ENCODE measurements at regions not wholly inside any gene's neighbourhood (a gene's known extent, or its start where the extent isn't known, plus 50 kb on each side); places are given as distances from the start of the nearest gene placed in this dataset.

- no peak for DNase-seq
Observed at GRCh38 chr10:4083509-4084003, 298.5 kb upstream of the KLF6 start.

- no peak for DNase-seq
Observed at GRCh38 chr10:4082861-4083260, 297.9 kb upstream of the KLF6 start.

- no peak for DNase-seq
Observed at GRCh38 chr10:4081685-4082111, 296.7 kb upstream of the KLF6 start.

GRCh38 chr10:4080225-4080805 lies 295.3 kb upstream of the KLF6 start:
- no peak for DNase-seq

- no peak for DNase-seq
Observed at GRCh38 chr10:4079803-4080202, 294.8 kb upstream of the KLF6 start.

GRCh38 chr10:4077804-4078203 lies 292.8 kb upstream of the KLF6 start:
- DNase-seq: no peak

GRCh38 chr10:4076983-4077382 lies 292.0 kb upstream of the KLF6 start:
- DNase-seq: no peak

- DNase-seq: no peak
Observed at GRCh38 chr10:4075443-4075842, 290.4 kb upstream of the KLF6 start.

- no peak for DNase-seq
Observed at GRCh38 chr10:4074545-4075407, 289.8 kb upstream of the KLF6 start.

GRCh38 chr10:4073912-4074311 lies 288.9 kb upstream of the KLF6 start:
- no peak for DNase-seq

GRCh38 chr10:4070921-4071660 lies 286.1 kb upstream of the KLF6 start:
- DNase-seq: no peak

GRCh38 chr10:4070184-4070583 lies 285.2 kb upstream of the KLF6 start:
- DNase-seq: no peak

GRCh38 chr10:4069491-4069890 lies 284.5 kb upstream of the KLF6 start:
- no peak for DNase-seq

GRCh38 chr10:4068629-4069028 lies 283.6 kb upstream of the KLF6 start:
- no peak for DNase-seq

GRCh38 chr10:4067931-4068561 lies 283.0 kb upstream of the KLF6 start:
- no peak for DNase-seq

GRCh38 chr10:4067531-4067930 lies 282.5 kb upstream of the KLF6 start:
- DNase-seq: no peak

- DNase-seq: no peak
Observed at GRCh38 chr10:4066581-4067390, 281.8 kb upstream of the KLF6 start.

GRCh38 chr10:4064489-4064888 lies 279.5 kb upstream of the KLF6 start:
- DNase-seq: no peak

- no peak for DNase-seq
Observed at GRCh38 chr10:4063717-4064116, 278.7 kb upstream of the KLF6 start.

GRCh38 chr10:4062751-4063150 lies 277.7 kb upstream of the KLF6 start:
- DNase-seq: no peak

GRCh38 chr10:4062072-4062471 lies 277.1 kb upstream of the KLF6 start:
- DNase-seq: no peak

- no peak for DNase-seq
Observed at GRCh38 chr10:4061441-4061951, 276.5 kb upstream of the KLF6 start.

Measured in hematopoietic multipotent progenitor cell treated with erythropoietin and hydrocortisone succinate and interleukin-3 and kit ligand, for 8 days (in vitro differentiated cells).